Epithelial cell of proximal tubule (primary cell): ENCODE measurements at regions not wholly inside any gene's neighbourhood (a gene's known extent, or its start where the extent isn't known, plus 50 kb on each side); places are given as distances from the start of the nearest gene placed in this dataset.

Experiments used
- DNase-seq: peaks from one replicate; pipeline ENCODE4 v3.0.0-alpha.2; 2011; ENCODE audit warnings: low read depth
- H3K4me3 ChIP-seq: 2 replicates; pipeline ENCODE4 v1.5.1; 2011; ENCODE audit warnings: low read depth, mild to moderate bottlenecking, low read length
- CTCF ChIP-seq: conservative IDR thresholded peaks from 2 replicates; pipeline ENCODE4 v1.5.1; 2012; ENCODE audit warnings: low read depth, mild to moderate bottlenecking, low read length

GRCh38 chr13:72160977-72161376 lies 294.0 kb upstream of the DACH1 start:
- no peak for DNase-seq
- H3K4me3 ChIP-seq: no peak overlapping the region
- TF ChIP-seq CTCF: no peak

- H3K4me3 ChIP-seq: no peak overlapping the region
- no peak for DNase-seq
- no peak for TF ChIP-seq CTCF
Measured at GRCh38 chr13:72156760-72157159, 289.8 kb upstream of the DACH1 start.

- TF ChIP-seq CTCF: no peak
- no peak for DNase-seq
- no peak overlapping the region for H3K4me3 ChIP-seq
Measured at GRCh38 chr13:72153272-72153671, 286.3 kb upstream of the DACH1 start.

GRCh38 chr13:72151241-72151640 lies 284.2 kb upstream of the DACH1 start:
- no peak for TF ChIP-seq CTCF
- DNase-seq: no peak
- H3K4me3 ChIP-seq: no peak overlapping the region

- no peak for TF ChIP-seq CTCF
- no peak for DNase-seq
- H3K4me3 ChIP-seq: no peak overlapping the region
Measured at GRCh38 chr13:72150502-72150901, 283.5 kb upstream of the DACH1 start.

GRCh38 chr13:72149701-72150100 lies 282.7 kb upstream of the DACH1 start:
- H3K4me3 ChIP-seq: no peak overlapping the region
- TF ChIP-seq CTCF: no peak
- DNase-seq: no peak

GRCh38 chr13:72146816-72147215 lies 279.8 kb upstream of the DACH1 start:
- DNase-seq: no peak
- TF ChIP-seq CTCF: no peak
- H3K4me3 ChIP-seq: no peak overlapping the region
